ENCODE measurements at regions not wholly inside any gene's neighbourhood (a gene's known extent, or its start where the extent isn't known, plus 50 kb on each side); places are given as distances from the start of the nearest gene placed in this dataset.

DNA sequence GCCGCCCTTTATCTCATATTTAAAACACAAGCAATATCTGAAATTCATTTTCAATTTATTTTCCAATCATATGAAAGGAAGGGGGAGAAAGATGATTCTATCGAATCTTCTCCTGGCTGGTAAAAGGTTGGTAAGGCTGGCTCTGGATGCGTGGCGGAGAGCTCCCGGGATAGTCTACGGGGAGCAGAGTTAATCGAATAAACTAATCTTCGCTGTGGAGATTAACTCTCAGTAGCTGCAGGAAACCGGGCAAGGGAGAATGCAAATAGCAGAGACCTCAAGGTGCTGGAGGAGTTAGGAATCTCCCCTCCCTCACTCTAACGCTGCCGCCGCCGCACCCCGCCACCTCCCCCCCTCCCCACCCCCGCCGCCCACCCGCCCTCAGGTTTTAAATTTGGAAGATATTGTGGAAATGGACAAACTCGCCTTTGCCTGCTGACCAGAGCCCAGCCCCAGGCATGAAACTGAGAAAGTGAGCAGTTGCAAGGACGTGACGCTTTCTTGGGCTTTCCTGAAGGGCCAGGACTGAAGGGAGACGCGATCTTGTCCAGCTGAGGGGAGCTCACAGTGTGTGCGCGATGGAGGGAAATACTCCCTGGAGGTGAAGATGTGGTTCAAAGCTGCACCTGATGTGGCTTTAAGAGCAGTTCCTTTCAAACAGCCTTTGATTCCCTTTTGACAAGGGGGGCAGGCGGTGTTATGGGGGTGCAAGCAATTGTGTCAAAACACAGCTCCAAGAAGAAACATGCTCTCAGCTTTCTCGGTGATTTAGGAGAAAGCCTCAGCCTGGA is 308.2 kb upstream of the IRX3 start:
- H3K27me3 Mint-ChIP-seq, result peaks cover 21% of the 10 kb centered on the region
- CTCF ChIA-PET, result no interaction called here
- DNase-seq (no peak), ATAC-seq (no peak)
- no peaks in the 10 kb centered on the region for H3K36me3 Mint-ChIP-seq (ENCODE audit: low read depth)
- no peak overlapping the region for H3K4me3 Mint-ChIP-seq
- POLR2A ChIA-PET, result no interaction called here
- intact Hi-C loops (cut with micrococcal nuclease), result no loop called here
- TF ChIP-seq, protein P1, sequence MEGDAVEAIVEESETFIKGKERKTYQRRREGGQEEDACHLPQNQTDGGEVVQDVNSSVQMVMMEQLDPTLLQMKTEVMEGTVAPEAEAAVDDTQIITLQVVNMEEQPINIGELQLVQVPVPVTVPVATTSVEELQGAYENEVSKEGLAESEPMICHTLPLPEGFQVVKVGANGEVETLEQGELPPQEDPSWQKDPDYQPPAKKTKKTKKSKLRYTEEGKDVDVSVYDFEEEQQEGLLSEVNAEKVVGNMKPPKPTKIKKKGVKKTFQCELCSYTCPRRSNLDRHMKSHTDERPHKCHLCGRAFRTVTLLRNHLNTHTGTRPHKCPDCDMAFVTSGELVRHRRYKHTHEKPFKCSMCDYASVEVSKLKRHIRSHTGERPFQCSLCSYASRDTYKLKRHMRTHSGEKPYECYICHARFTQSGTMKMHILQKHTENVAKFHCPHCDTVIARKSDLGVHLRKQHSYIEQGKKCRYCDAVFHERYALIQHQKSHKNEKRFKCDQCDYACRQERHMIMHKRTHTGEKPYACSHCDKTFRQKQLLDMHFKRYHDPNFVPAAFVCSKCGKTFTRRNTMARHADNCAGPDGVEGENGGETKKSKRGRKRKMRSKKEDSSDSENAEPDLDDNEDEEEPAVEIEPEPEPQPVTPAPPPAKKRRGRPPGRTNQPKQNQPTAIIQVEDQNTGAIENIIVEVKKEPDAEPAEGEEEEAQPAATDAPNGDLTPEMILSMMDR (IDR thresholded peaks at IDR 0.05), result no peak
- no peaks in the 10 kb centered on the region for H3K9me3 Mint-ChIP-seq
- H3K27ac Mint-ChIP-seq, result no peak overlapping the region
- H3K4me1 Mint-ChIP-seq (ENCODE audit: low read depth), result no peaks in the 10 kb centered on the region

DNA sequence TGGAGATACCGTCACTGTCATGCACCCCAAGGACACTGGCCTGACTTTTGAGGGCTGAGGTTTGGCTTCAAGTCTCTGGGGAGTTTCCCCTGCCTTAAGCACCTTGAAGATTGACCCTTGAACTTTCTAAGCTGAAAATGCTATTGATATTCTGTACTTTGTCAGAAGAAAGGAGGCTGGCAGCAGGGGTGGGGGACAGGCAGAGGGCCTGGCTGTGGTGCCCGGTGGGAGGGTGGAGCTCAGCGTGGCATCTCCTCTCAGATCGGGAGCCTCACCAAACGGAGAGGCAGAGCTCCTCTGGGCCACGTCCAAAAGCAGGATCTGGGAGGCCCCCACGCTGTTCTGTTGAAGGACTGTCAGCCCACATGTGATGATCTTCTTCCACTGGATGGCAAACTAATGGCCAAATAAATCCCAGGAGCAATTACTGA is 305.2 kb upstream of the IRX3 start:
- Mint-ChIP-seq H3K4me1 (ENCODE audit: low read depth) (no peaks in the 10 kb centered on the region), H3K36me3 (ENCODE audit: low read depth) (no peaks in the 10 kb centered on the region), H3K9me3 (no peaks in the 10 kb centered on the region), H3K27me3 (peaks cover 24% of the 10 kb centered on the region), H3K27ac (no peak overlapping the region), H3K4me3 (no peak overlapping the region)
- ATAC-seq (no peak), DNase-seq (no peak)
- TF ChIP-seq, protein P1 (IDR thresholded peaks at IDR 0.05), result no peak
- ChIA-PET POLR2A (no interaction called here), CTCF (no interaction called here)
- intact Hi-C loops (cut with micrococcal nuclease), result no loop called here

DNA sequence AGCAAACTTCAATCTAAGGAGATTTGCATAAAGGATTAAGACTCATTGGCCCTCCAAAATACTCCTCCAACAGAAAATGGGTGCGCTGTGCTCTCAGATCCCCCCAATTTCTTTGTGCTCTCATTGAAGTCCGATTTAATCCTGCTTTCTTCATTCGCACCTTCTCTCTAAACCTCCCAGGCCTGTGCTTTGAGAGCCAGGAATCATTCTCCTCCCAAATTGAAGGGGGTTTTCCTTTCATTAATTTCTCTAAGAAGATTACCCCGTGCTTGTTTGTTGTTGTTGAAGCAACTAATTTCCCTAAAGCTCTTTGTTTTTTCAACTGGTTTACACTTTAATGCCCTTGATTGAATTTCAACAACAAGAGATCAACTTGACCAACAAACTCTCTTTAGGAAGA is 304.2 kb upstream of the IRX3 start:
- Mint-ChIP-seq H3K36me3 (ENCODE audit: low read depth) (no peaks in the 10 kb centered on the region), H3K27me3 (peaks cover 19% of the 10 kb centered on the region), H3K4me3 (no peak overlapping the region), H3K27ac (no peak overlapping the region), H3K4me1 (ENCODE audit: low read depth) (no peaks in the 10 kb centered on the region), H3K9me3 (no peaks in the 10 kb centered on the region)
- ChIA-PET CTCF (no interaction called here), POLR2A (no interaction called here)
- DNase-seq (no peak), ATAC-seq (no peak)
- intact Hi-C loops (cut with micrococcal nuclease), result no loop called here
- TF ChIP-seq, protein P1 (IDR thresholded peaks at IDR 0.05), result no peak

DNA sequence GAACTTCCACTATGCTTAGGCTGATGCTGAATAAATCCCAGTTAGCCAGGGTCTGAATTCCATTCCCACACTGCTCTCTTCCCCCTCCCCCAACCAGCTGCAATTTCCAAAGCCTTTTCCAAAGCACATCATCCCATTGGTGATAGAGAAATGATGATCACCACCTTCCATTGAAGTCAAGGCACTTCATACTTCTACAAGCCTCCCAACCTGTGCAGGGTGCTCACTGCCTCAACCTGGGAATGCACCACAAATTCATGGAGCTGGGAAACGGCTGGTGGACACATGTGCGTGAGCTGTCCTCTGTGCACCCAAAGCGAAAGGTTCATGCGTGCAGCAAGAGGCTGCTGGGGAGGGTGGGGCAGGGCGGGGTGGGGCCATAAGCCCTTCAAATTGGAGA is 302.7 kb upstream of the IRX3 start:
- POLR2A ChIA-PET, result no interaction called here

DNA sequence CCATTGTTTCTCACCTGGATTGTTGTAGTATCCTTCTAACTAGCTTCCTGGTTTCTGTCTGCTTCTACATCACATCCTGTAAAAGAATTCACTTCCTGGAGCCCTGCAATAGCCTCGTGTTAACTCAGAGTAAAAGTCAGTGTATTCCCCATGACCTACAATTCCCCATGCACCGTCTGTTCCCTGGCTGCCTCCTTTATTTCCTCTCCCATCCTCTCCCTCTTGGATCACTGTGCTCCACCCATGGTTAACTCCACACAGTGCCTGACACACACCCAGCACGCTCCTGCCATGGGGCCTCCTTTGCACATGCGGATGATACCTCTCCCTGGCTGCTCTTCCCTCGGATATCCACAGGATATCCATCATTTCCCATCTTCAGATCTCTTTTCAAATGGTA is 301.4 kb upstream of the IRX3 start:
- Mint-ChIP-seq H3K4me3 (no peak overlapping the region), H3K27me3 (peaks cover 20% of the 10 kb centered on the region), H3K36me3 (ENCODE audit: low read depth) (no peaks in the 10 kb centered on the region), H3K27ac (no peak overlapping the region), H3K4me1 (ENCODE audit: low read depth) (no peaks in the 10 kb centered on the region), H3K9me3 (no peaks in the 10 kb centered on the region)
- ChIA-PET CTCF (no interaction called here), POLR2A (no interaction called here)
- intact Hi-C loops (cut with micrococcal nuclease), result no loop called here
- ATAC-seq (no peak), DNase-seq (no peak)
- TF ChIP-seq, protein P1 (IDR thresholded peaks at IDR 0.05), result no peak

More for the DNA sequence above, 302.7 kb upstream of the IRX3 start:
- Mint-ChIP-seq H3K36me3 (ENCODE audit: low read depth) (no peaks in the 10 kb centered on the region), H3K27me3 (peaks cover 19% of the 10 kb centered on the region), H3K9me3 (no peaks in the 10 kb centered on the region), H3K4me3 (no peak overlapping the region), H3K27ac (no peak overlapping the region), H3K4me1 (ENCODE audit: low read depth) (no peaks in the 10 kb centered on the region)
- CTCF ChIA-PET, result no interaction called here
- no peak for DNase-seq
- TF ChIP-seq, protein P1 (IDR thresholded peaks at IDR 0.05), result no peak
- no peak for ATAC-seq
- intact Hi-C loops (cut with micrococcal nuclease), result no loop called here
